Transverse colon (tissue), 4 donors: ENCODE measurements at regions not wholly inside any gene's neighbourhood (a gene's known extent, or its start where the extent isn't known, plus 50 kb on each side); places are given as distances from the start of the nearest gene placed in this dataset.

ENCODE experiments used
- DNase-seq: peaks from one replicate; pipeline ENCODE4 v3.0.0-alpha.2; 2019
- H3K27ac ChIP-seq, 4 donors: fragments of 200-600 bp; sonication (generic); 2 replicates each; pipeline ENCODE4 v1.5.1; 2016 to 2018; ENCODE audit warnings: inconsistent platforms in 4 of 4
- H3K27me3 ChIP-seq: fragments of 200-600 bp; sonication (generic); 2 replicates; pipeline ENCODE4 v1.5.1; 2017; ENCODE audit warnings: inconsistent platforms
- H3K36me3 ChIP-seq, 4 donors: fragments of 200-600 bp; sonication (generic); 2 replicates each; pipeline ENCODE4 v1.5.1; 2017 to 2019; ENCODE audit warnings: inconsistent platforms in 4 of 4
- H3K4me1 ChIP-seq, 4 donors: fragments of 200-600 bp; sonication (generic); 2 replicates each; pipeline ENCODE4 v1.5.1; 2017 to 2020; ENCODE audit warnings: inconsistent platforms in 4 of 4
- H3K4me3 ChIP-seq, 4 donors: fragments of 200-600 bp; sonication (generic); 1 replicate in 1 of 4; 2 replicates in 3 of 4; pipeline versions ENCODE4 v1.5.1 to v1.6.1; 2017 to 2019; ENCODE audit warnings: inconsistent platforms in 4 of 4
- H3K9me3 ChIP-seq, 2 donors: fragments of 200-600 bp; sonication (generic); 2 replicates each; pipeline ENCODE4 v1.5.1; 2017 to 2019; ENCODE audit warnings: inconsistent platforms in 2 of 2
- EP300 ChIP-seq: sonication (generic); formaldehyde crosslinking; IDR thresholded peaks from one replicate; pipeline ENCODE4 v1.6.1; 2017; ENCODE audit warnings: antibody characterized with exemption, low read depth
- POLR2A ChIP-seq: fragments of 450-650 bp; IDR thresholded peaks from one replicate; pipeline ENCODE4 v1.6.1; 2016; ENCODE audit warnings: antibody characterized with exemption, mild to moderate bottlenecking, moderate library complexity
- POLR2AphosphoS5 ChIP-seq, 3 donors: sonication (generic); formaldehyde crosslinking; IDR thresholded peaks; one replicate each; pipeline ENCODE4 v1.6.1; 2016; ENCODE audit warnings: antibody characterized with exemption in 3 of 3
- WGBS, 2 donors: methylation state at CpG; one replicate each; pipeline ENCODE4 v1.1.5; 2018; ENCODE audit warnings: low coverage in 1 of 2; 5-methylcytosine and 5-hydroxymethylcytosine counted together
- in situ Hi-C, 4 donors: fragments of 200-750 bp; cut with MboI; loops; one replicate each; pipeline versions ENCODE4 v1.15.0 to v1.15.1; 2017; ENCODE audit warnings: low sequenced_read_pairs in 3 of 4, low pct_ligation_motif_present in 1 of 4, low pct_unique_long_range_greater_than_20kb in 1 of 4
- intact Hi-C: fragments of 100-400 bp; cut with DNase I; formaldehyde crosslinking; loops from one replicate; pipeline ENCODE4 v1.15.1; 2023; ENCODE audit warnings: low total_unique reads
- TF ChIP-seq, protein P1 (sequence below), 5 experiments: fragments of 200-600 bp in 3 of 5; fragments of 450-650 bp in 2 of 5; sonication (generic) in 3 of 5; IDR thresholded peaks; 1 replicate in 2 of 5; 2 replicates in 3 of 5; pipeline ENCODE4 v1.5.1; 2016 to 2017; ENCODE audit warnings: antibody characterized with exemption in 5 of 5, inconsistent platforms in 3 of 5, mild to moderate bottlenecking in 2 of 5, moderate library complexity in 1 of 5

DNA sequence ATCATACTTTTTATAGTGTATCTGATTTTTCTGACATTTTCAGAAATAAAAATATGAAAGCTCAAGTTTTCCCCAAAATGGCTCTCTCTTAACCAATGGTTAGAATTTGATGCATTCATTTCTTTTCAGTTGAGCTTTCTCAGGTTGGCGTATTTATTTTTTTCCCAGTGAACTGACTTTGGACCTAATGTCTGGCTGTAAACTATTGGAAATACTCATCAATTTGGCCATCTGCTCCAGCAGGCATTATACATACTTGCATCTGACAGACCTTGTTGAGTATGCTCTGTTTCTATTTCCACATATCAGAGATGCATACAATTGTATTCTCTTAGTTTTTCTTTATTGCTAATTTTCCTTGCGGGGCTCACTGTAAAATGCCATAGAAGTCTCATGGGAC lies 1374.8 kb upstream of the MAP3K7 start:
- 83 to 85% methylated on average over 2 of the region's 2 CpGs for WGBS, 2 donors
- Histone ChIP-seq H3K27ac (no peak overlapping the region), H3K4me3 (no peak overlapping the region), H3K27me3 (no peaks in the 10 kb centered on the region), H3K4me1 (no peaks in the 10 kb centered on the region), H3K36me3 (no peaks in the 10 kb centered on the region), H3K9me3 (no peaks in the 10 kb centered on the region)
- DNase-seq, result no peak
- in situ Hi-C loops (no loop called here), intact Hi-C loops (no loop called here)
- TF ChIP-seq, protein P1, sequence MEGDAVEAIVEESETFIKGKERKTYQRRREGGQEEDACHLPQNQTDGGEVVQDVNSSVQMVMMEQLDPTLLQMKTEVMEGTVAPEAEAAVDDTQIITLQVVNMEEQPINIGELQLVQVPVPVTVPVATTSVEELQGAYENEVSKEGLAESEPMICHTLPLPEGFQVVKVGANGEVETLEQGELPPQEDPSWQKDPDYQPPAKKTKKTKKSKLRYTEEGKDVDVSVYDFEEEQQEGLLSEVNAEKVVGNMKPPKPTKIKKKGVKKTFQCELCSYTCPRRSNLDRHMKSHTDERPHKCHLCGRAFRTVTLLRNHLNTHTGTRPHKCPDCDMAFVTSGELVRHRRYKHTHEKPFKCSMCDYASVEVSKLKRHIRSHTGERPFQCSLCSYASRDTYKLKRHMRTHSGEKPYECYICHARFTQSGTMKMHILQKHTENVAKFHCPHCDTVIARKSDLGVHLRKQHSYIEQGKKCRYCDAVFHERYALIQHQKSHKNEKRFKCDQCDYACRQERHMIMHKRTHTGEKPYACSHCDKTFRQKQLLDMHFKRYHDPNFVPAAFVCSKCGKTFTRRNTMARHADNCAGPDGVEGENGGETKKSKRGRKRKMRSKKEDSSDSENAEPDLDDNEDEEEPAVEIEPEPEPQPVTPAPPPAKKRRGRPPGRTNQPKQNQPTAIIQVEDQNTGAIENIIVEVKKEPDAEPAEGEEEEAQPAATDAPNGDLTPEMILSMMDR (IDR thresholded peaks at IDR 0.05), result no peak
- TF ChIP-seq EP300 (no peak), POLR2A (no peak), POLR2AphosphoS5 (IDR thresholded peaks at IDR 0.05) (no peak)

DNA sequence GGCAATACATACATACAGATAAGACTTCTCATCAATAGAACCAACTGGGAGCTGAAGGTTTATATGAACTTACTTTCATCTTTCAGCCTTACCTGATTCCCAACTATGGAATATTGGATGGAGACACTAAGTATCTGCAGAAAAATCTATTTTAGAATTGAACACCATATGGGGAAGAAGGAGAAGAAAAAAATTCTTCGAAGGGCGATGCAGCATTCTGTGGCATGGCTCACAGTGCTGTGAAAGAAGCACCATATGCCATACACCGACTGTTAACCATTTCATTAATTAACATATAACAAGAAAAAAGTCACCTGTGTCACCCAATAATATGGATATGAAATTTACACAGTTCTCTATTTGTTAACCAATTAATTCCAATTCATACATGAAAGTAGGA lies 1374.4 kb upstream of the MAP3K7 start:
- Histone ChIP-seq H3K36me3 (no peaks in the 10 kb centered on the region), H3K4me3 (no peak overlapping the region), H3K4me1 (no peaks in the 10 kb centered on the region), H3K27ac (no peak overlapping the region), H3K9me3 (no peaks in the 10 kb centered on the region), H3K27me3 (no peaks in the 10 kb centered on the region)
- 91 to 100% methylated on average over 3 of the region's 3 CpGs for WGBS, 2 donors
- no peak for DNase-seq
- intact Hi-C loops, result no loop called here
- in situ Hi-C loops, result no loop called here
- TF ChIP-seq, protein P1 (IDR thresholded peaks at IDR 0.05), result no peak
- no peak for TF ChIP-seq POLR2A
- TF ChIP-seq POLR2AphosphoS5 (IDR thresholded peaks at IDR 0.05), result no peak
- no peak for TF ChIP-seq EP300

DNA sequence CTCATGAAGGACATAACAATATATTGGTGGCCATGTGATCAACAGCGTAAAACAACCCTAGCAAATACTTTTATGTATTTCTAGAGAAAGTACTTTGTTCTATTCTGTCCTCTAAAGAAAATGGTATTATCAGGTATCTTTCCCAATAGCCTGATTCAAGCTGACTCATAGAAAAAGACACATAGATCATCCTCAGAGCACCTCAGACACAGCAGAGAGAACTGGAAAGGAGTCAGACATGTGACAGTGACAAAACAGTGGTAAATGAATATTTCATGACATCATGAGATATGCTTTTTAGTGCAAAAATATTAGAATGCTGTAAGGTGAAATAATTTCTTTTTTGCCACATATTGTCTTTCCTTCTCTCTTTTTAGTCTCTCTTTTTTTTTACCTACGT lies 1355.0 kb upstream of the MAP3K7 start:
- intact Hi-C loops, result no loop called here
- Histone ChIP-seq H3K27me3 (no peaks in the 10 kb centered on the region), H3K27ac (no peak overlapping the region), H3K36me3 (no peaks in the 10 kb centered on the region), H3K4me1 (no peaks in the 10 kb centered on the region), H3K4me3 (no peak overlapping the region), H3K9me3 (peaks cover 0 to 8% of the 10 kb centered on the region in 2 donors)
- in situ Hi-C loops, result no loop called here
- TF ChIP-seq, protein P1 (IDR thresholded peaks at IDR 0.05), result no peak
- TF ChIP-seq POLR2AphosphoS5 (IDR thresholded peaks at IDR 0.05), result no peak
- no peak for TF ChIP-seq POLR2A
- no peak for TF ChIP-seq EP300
- WGBS, 2 donors, result 78 to 82% methylated on average over 2 of the region's 2 CpGs
- no peak for DNase-seq

DNA sequence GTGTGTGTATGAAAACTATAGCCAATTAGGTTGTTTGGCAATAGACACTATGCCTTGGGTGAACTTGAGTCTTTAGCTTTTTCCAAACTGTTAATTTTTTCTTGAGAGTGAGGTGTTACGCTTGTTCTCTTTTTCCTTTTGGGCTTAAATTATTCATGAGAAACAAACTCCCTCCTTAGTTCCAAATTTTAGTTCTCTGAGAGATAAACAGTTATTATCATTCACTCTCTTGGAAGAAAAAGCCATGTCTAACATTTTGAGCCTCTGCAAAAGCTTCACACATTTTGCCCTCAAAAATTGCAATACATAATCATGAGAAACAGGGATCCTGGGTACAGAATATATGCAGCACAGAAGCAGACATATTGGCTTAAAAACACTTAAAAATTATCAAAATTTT lies 1353.9 kb upstream of the MAP3K7 start:
- intact Hi-C loops (no loop called here), in situ Hi-C loops (no loop called here)
- Histone ChIP-seq H3K36me3 (no peaks in the 10 kb centered on the region), H3K4me3 (no peak overlapping the region), H3K27ac (no peak overlapping the region), H3K9me3 (peaks cover 0 to 8% of the 10 kb centered on the region in 2 donors), H3K4me1 (no peaks in the 10 kb centered on the region), H3K27me3 (no peaks in the 10 kb centered on the region)
- TF ChIP-seq POLR2AphosphoS5 (IDR thresholded peaks at IDR 0.05), result no peak
- TF ChIP-seq EP300, result no peak
- TF ChIP-seq POLR2A, result no peak
- TF ChIP-seq, protein P1 (IDR thresholded peaks at IDR 0.05), result no peak
- 78 to 82% methylated on average over 1 of the region's 1 CpG for WGBS, 2 donors
- no peak for DNase-seq
